ENCODE measurements at regions not wholly inside any gene's neighbourhood (a gene's known extent, or its start where the extent isn't known, plus 50 kb on each side); places are given as distances from the start of the nearest gene placed in this dataset.
A peak's percentile ranks its signal among the peaks of the same experiment; 100 is the strongest.

DNA sequence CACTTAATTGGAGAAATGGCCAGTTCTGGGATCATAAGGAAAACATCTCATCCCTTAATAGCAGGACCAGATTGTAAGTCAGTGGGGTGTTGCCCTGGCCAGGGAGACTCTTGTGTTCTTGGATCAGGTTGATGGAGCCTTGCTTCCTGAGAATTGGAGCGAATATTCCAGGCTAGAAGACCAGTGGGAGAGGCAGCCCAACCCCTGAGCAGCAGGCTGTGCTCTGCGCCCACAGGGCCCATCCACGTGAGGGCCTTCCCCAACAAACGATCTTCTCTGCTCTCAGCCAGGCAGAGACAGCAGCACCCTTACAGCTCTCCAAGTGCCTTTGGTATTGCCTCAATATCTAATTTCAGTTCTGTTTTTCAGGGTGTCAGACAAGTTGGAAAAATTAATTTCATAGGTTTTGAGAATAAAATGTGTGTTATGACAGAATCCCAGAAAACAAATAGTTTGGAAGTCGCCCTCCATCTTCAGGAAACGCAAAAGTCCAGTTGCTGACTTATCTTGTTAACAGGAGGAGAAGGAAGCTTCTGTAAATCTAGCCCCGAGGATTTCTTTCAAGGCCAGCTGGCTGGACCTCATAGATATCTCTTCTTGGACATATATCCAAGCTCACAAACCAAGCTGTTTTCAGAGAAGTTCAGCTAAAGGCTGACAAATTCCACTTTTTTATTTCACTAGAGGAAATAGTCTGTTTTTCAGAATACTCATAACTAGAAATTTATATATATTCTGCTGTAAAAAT, 105.5 kb downstream of the COPS8 start:
- DNase-seq (ENCODE audit: low read depth, low spot score): no peak
- in situ Hi-C loops (cut with HindIII; ENCODE audit: low pct_unique_long_range_greater_than_20kb, low sequenced_read_pairs): no loop called here

DNA sequence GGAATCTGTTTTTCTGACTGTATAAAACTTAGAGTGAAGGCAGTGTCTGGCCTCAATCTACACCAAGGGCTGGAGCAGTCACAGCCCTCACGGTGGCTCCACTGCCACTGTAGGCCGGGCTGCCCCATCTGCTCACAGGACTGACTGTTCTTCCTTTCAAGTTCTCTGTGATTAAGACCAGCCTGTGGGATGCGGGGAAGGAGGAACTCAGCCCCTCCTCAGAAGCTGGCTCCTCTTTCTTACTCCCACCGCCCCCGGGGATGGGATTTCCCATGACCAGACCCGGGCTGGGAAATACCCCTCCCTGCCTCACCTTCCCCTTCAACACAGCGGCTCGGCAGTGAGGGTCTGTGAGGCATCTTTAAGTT, 106.0 kb downstream of the COPS8 start:
- in situ Hi-C loops (cut with HindIII; ENCODE audit: low pct_unique_long_range_greater_than_20kb, low sequenced_read_pairs): no loop called here
- no peak for DNase-seq (ENCODE audit: low read depth, low spot score)

DNA sequence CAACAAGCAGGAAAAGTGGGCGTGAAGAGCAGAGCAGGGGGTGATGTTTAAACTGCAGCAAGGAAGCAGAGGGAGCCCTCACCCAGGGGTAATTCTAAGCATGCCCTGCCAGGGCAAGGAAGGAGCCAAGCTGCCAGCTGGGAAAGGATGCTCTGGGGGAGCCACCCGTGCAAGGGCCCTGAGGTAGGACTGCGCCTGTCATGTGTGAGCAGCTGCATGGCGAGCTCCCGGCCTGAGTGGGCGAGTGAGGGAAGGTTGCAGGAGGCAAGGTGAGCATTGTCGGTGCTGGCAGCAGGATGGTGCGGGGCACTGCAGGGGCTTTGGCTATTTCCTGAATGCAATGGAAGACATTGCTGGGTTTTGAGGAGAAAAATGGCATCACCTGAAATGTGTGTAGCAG, 107.2 kb downstream of the COPS8 start:
- in situ Hi-C loops (cut with HindIII; ENCODE audit: low pct_unique_long_range_greater_than_20kb, low sequenced_read_pairs): no loop called here
- DNase-seq (ENCODE audit: low read depth, low spot score): no peak

DNA sequence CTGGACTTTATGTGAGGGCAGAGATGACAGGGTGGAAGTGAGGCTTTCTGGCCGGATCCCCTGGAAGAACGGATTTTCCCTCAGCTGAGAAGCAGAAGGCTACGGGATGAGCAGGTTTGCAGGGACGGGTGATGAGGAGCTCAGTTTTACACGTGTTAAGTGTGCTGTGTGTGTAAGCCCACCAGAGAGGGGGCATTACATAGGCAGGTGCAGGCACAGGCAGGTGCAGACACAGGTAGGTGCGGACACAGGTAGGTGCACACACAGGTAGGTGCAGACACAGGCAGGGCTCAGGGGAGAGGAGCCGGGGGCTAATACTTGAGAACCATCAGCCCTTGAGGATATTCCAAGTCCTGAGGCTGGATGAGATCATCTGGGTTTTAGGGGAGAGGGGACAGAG, 107.7 kb downstream of the COPS8 start:
- DNase-seq (ENCODE audit: low read depth, low spot score): no peak
- in situ Hi-C loops (cut with HindIII; ENCODE audit: low pct_unique_long_range_greater_than_20kb, low sequenced_read_pairs): no loop called here

DNA sequence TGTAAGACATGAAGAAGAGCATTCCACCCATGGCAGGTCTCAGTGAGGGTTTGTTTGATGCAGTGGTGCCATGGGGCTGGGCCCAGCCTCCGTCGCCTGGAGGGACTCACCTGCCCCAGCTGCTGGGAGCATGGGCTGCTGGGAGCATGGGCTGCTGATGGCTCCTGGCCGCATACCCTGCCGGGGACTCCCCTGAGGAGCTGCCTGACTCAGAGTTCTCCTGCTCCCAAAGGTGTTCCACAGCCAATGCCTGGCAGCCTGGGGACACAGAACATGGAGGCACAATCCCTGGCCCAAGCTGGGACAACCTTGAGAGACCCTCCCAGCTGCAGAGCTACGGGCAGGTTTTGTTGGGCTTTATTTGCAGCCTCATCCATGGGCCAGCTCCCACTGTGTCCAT, 108.4 kb downstream of the COPS8 start:
- in situ Hi-C loops (cut with HindIII; ENCODE audit: low pct_unique_long_range_greater_than_20kb, low sequenced_read_pairs): no loop called here
- no peak for DNase-seq (ENCODE audit: low read depth, low spot score)

DNA sequence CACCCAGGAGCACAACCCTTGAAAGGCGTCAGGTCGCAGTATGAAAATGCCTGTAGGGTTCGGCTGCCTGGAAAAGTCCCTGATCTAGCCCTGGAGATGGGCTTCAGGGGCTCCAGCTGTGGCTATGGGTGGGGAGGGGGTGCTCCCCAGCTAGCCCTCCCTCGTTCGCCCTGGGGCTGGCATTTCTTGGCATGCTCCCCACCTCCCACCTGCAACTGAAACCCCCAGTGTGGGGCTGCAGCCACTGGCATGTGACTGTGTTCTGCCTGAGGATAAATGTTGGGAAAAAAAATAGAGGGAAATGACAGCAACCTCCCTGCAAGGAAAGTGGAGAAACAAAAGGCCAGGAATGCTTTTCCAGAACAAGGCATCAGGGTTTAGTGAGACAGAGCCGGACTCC, 109.2 kb downstream of the COPS8 start:
- no peak for DNase-seq (ENCODE audit: low read depth, low spot score)
- in situ Hi-C loops (cut with HindIII; ENCODE audit: low pct_unique_long_range_greater_than_20kb, low sequenced_read_pairs): no loop called here

DNA sequence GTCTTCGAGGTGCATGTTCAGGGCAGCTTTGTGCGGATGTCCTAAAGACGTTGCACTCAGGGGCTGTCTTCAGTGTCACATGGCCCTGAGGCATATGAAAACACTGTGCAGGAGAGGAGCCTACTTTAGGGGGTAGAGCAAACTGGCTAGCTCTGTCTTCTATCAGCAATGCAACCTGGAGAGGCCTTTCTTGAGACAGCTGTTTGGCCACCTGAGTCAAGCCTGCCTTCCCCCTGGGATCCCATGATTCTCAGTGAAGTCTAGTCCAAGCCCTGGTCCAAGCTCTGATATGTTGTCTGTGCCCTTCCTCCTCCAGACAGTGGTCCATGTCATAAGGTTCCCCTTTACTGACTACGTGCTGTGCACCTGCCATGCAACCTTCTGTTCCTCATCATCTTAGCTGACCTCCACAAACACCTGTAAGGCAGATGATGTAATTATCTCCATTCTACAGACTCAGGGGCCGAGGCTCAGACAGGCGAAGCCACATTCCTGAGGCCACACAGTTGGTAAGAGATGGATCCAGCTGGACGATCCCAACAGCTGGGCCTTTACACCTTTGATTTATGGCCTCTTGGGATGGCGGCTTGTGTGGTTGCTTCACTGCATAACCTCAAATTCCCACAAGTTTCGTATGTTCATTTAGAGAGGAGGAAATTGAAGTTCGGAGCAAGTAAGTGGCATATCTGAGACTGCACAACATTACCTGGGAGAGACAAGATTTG, 109.9 kb downstream of the COPS8 start:
- in situ Hi-C loops (cut with HindIII; ENCODE audit: low pct_unique_long_range_greater_than_20kb, low sequenced_read_pairs): no loop called here
- DNase-seq (ENCODE audit: low read depth, low spot score): no peak

DNA sequence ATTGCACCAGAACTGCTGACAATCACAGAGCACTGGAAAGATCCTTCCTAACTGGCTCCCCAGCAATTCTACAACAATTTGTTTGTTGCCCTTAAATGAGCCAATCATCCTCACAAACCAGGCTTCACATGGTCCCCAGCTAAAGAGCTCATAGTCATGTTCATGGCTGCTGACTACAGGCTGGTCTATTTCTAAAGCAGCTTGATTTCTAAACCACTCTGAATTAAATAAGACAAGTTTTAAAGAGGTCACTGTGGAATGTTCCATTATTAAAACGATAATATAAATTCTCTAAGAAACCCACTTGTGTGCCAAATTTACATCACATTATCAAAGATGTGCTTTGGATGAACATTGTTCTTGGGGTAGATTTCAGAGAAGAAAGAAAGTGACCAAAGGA, 110.7 kb downstream of the COPS8 start:
- in situ Hi-C loops (cut with HindIII; ENCODE audit: low pct_unique_long_range_greater_than_20kb, low sequenced_read_pairs): no loop called here

DNA sequence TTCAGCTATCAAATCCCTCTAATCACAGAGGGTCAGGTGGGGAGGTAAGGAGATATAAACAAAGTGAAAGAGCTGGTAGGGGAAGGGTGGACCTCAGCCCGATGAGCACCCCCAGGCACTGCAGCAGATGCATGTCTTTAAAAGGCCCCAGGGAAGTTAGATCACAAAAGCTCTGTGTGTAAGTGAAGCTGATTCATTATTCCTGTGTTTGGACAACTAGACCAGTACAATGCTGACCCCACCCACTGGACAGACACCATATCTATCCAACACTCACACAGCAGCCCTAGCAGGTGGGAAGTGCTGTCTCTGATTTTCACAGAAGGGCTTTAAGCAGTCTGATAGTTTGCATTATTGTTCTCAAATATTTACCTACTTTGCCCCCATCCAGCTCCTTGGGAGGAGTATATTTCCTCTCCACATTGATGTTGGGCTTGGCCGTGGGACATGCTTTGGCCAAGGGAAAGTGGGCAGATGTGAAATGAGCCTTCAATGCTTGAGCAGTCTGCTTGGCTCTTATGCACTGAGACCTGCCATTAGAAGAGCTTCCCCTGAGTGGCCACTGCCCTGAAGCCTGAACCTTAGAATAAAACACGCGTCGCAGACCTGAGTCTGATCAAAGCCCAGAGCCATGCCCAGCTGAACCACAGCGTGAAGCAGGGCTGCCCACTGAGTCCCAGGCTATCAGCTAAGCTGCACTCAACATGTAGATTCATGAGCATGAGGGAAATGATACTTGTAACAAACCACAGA, 111.4 kb downstream of the COPS8 start:
- in situ Hi-C loops (cut with HindIII; ENCODE audit: low pct_unique_long_range_greater_than_20kb, low sequenced_read_pairs): no loop called here
- peak; percentile 41 for DNase-seq (ENCODE audit: low read depth, low spot score)

More for the DNA sequence above, 110.7 kb downstream of the COPS8 start:
- DNase-seq (ENCODE audit: low read depth, low spot score): no peak

DNA sequence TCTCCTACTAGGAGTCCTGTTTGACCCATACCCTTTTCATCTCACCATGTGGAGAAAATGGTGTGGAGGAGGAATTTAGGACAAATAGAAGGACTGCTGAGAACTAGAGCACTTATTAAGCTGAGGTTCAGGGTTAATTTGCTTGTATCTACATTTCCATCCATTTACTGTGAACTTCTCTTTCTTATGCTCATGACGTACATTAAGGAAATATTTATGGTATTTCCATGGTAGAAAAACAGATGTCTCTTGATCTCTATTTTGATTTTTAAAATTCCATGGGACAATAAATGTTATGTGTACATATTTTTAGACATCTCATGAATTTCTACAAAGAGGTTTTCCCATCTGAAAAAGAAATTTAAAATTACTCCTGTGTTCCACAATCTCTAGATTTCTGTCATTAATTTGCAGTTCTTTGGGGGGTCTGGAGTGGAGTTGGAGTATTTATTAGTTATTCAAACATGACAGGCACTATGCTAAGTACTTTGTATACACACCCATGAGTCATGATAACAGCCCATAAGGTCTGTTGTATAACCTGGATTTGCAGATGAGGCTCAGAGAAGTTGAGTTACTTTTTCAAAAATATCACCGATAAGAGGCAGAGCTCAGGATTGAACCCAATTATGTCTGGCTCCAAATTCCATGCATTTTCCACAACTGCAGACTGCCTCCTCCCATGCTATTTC, 112.6 kb downstream of the COPS8 start:
- no peak for DNase-seq (ENCODE audit: low read depth, low spot score)
- in situ Hi-C loops (cut with HindIII; ENCODE audit: low pct_unique_long_range_greater_than_20kb, low sequenced_read_pairs): no loop called here

DNA sequence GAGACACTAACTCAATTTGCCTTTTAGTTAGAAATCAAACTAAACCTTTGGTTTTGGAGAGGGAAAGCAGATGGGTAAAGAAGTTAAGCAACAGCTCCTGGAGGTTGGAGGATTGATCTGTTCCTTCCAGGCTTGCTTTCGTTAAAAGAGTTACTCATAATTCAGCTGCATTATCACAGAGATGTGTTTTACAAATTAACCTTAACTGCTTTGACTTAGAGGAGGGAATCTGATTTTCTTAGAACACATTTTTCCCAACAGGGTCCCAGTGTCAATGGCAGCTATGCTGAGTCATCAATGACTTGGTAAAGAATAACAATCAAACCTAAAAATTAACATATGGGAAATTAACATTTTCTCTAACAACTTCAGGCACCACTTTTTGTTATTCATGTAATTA, 113.4 kb downstream of the COPS8 start:
- in situ Hi-C loops (cut with HindIII; ENCODE audit: low pct_unique_long_range_greater_than_20kb, low sequenced_read_pairs): no loop called here
- no peak for DNase-seq (ENCODE audit: low read depth, low spot score)

DNA sequence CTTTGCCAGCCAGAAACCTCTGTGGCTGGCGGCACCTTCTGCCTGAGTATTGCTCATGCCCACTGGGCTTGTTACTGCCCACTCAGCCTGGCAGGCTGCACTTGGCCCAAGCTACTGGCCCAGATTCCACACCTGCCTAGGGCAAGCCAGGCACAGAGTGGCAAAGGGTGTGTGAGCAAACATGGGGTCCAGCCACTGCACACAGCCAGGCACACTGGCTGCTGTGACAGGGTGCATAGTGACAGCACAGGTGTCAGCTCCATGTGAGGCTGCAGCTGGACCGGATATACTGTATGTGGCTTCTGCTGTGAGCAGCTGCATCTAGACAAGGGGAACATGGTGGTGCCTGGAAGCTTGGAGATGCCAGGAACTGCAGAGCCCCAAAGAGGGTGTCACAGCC, 113.9 kb downstream of the COPS8 start:
- in situ Hi-C loops (cut with HindIII; ENCODE audit: low pct_unique_long_range_greater_than_20kb, low sequenced_read_pairs): no loop called here
- DNase-seq (ENCODE audit: low read depth, low spot score): no peak

DNA sequence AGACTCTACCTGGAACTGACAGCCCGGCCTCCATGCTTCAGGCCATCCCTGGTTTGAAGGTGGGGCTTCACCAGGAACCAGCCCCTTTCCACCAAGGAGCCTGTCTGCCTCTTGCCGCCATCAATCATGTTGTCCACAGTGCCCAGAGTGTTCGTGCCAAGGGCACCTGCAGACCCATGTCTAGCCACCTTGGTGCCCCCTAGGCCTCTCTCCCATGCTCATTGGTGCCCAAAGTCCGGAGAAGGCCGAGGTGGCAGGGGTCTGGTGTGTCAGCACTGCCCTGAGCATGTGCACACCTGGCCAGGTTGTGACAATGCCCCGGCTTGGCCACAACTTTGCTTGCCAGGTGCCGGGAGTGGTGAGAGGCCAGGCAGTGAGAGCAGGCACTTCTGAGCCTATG, 114.8 kb downstream of the COPS8 start:
- DNase-seq (ENCODE audit: low read depth, low spot score): no peak
- in situ Hi-C loops (cut with HindIII; ENCODE audit: low pct_unique_long_range_greater_than_20kb, low sequenced_read_pairs): no loop called here

DNA sequence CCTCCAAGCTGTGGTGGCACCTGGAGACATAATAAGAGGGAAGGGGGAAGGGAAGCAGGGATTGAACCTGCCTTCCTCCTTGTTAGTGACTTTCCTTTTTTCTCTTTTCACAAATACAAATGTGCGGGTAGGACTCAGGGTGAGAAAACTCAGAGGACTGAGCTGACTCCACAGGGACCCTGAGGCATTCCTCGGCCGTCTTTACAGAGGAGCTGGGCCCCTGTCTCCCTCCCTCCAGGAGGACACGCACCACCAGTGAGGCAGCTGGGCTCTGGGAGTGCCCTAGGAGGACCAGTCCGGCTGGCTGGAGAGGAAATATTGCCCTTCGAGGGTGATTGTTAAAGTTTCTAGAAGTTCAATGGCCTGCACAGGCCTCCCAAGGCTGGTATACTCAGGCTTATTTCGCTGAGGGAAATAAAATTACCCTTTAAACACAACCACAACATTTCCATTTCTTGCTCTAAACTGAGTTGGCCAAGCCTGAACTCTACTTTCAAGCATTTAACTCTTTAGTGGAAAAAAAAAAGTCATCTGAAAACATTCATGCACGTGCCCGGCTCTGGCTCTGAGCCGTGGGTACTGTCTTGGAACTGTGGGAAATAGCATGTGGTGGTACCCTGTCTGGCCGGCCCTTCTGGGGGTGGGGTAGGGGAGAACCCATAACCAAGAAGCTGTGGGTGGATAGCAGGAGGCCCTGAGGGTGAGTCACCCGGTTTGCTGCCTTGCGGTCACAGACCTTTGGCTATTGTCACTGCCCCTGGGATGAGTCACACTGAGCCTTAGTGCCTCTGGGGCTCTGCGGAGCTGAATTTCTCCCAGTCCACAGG, 116.0 kb downstream of the COPS8 start:
- in situ Hi-C loops (cut with HindIII; ENCODE audit: low pct_unique_long_range_greater_than_20kb, low sequenced_read_pairs): no loop called here
- DNase-seq (ENCODE audit: low read depth, low spot score): no peak

DNA sequence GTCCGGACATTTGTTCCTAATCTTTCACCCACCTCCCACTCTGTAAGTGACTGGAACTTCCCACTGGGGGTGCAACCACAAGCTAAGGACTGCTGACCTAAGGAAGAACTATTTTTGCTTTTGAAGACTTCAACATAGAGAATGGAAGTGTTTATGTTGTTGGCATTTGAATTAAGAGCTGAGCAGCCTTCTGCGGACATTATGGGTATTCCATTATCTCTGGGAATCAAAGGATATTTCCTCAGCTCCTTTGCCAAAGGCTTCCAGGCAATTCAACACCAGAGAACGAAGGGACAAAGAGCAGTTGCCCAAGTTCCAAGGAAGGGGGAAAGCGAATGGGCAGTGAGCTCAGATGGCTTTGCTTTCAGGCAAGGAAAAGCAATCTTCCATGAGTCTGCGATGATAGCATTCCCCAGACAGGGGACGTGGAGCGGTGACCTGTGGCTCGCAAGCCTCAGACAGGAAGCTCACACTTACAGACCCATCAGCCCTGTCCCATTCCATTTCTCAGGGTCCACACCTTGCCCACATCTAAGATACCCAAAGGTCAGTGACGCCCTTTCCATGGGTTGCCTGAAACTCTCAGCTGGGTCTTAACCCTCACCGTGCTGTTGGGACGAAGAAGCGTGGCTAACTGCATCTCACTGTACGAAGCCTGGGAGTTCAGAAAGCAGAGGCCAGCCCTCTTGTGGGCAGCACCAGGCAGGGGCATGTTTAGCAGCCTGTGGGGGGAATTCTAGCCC, 116.8 kb downstream of the COPS8 start:
- in situ Hi-C loops (cut with HindIII; ENCODE audit: low pct_unique_long_range_greater_than_20kb, low sequenced_read_pairs): no loop called here
- no peak for DNase-seq (ENCODE audit: low read depth, low spot score)

DNA sequence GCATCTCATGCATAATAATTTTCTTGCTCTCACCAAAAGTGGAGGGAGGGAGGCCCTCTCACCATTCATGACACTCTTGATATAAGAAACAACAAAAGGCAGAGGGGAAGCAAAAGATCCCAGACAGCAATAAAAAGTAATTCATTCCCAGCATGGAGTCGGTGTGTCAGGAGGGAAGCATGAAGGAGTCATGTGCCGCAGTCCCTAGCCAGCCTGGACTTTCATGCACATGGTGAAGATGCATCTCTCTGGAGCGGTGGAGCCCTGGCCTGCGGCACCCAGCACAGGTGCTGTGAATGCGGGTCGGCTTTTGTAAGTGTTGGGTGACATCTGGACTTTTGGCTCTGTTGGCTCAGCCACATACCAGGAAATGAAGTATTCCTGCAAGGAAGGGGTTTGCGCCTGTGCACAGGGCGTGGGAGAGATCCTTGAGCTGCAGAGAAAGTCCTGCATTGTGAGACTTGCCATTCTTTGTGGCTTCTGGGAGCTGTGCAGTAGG, 119.4 kb downstream of the COPS8 start:
- in situ Hi-C loops (cut with HindIII; ENCODE audit: low pct_unique_long_range_greater_than_20kb, low sequenced_read_pairs): no loop called here

DNA sequence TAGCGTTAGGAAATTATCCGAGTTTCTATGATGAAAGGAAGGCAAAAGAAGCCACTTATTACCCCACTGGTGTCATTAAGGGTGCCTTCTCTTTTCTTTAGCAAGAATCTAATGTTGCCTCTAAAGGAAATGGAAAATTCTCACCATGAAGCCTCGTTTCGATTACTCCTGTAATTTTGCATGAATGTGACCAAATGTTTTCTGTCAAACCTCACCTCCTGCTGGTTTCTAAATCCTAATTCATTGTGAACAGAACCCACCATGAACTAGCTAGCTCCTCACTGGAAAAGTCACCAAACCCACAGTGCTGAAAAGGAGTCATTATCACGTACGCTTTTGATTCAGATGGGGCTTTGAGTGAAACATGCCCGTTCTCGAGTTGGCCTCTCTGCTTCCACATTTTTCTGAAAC, 119.9 kb downstream of the COPS8 start:
- in situ Hi-C loops (cut with HindIII; ENCODE audit: low pct_unique_long_range_greater_than_20kb, low sequenced_read_pairs): no loop called here
- no peak for DNase-seq (ENCODE audit: low read depth, low spot score)

More for the DNA sequence above, 119.4 kb downstream of the COPS8 start:
- DNase-seq (ENCODE audit: low read depth, low spot score): peak; percentile 13

All from SK-MEL-5 (cell line).